AG08396 (cell line): ENCODE measurements at regions not wholly inside any gene's neighbourhood (a gene's known extent, or its start where the extent isn't known, plus 50 kb on each side); places are given as distances from the start of the nearest gene placed in this dataset.

Source experiments
- DNase-seq: peaks from one replicate; pipeline ENCODE4 v3.0.0; 2012; ENCODE audit warnings: low spot score, mixed read lengths

GRCh38 chr15:94607176-94607654 is 375.9 kb downstream of the MCTP2 start:
- DNase-seq = no peak

GRCh38 chr15:94610069-94610468 is 378.7 kb downstream of the MCTP2 start:
- no peak for DNase-seq

DNA sequence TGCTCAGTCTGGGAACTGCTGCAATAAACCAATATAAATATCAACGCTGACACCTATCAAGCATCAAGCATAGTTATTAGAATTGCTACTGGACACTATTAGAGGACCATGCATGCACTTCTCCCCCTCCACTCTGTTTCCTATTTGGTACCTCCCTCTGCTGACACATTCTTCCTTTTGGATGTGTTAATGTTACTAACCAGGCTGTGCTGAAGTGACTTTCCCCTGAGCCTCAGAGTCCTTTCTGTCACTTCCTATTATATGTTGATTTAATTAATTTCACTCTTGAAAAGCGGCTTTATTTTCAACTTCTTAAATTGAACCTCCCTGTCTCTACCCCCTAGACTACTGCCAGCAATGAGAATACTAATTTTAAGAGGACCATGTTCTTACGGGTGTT is 379.1 kb downstream of the MCTP2 start:
- no peak for DNase-seq

DNA sequence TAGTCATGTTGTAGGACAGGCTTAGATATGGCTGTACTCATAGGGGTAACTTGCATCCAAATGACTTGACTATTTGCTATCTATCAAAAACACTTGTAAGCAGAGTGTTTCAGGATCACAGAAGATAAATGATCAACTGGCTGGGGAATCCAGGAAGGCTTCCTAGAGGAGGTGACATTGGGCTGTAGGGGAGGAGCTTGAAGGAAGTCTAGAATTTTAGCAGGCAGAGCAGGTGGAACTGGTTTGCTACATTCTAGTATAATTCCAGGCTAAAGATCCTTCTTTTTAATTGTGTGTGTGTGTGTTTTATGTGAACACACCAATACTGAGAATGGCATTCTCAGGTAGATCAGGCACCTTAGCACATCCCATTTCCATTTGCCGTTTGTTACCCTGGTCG is 380.3 kb downstream of the MCTP2 start:
- no peak for DNase-seq

- DNase-seq = no peak
These were observed 384.3 kb downstream of the MCTP2 start for GRCh38 chr15:94615688-94616087.

DNA sequence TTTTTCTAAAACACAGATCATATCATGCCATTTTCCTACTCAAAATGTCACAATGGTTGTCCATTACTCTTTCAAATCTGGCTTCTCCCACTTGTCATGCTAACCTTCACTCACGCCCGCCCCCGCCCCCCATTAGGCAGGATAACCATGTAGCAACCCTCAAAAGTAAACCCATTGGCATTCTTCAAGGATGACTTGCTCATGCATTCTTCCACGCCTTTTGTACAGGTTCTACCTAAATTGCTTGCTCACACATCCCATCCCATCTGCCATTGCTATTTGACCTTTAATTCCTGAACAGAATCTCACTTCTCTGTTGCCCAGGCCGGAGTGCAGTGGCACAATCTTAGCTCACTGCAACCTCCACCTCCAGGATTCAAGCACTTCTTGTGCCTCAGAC is 389.3 kb downstream of the MCTP2 start:
- DNase-seq = no peak

DNA sequence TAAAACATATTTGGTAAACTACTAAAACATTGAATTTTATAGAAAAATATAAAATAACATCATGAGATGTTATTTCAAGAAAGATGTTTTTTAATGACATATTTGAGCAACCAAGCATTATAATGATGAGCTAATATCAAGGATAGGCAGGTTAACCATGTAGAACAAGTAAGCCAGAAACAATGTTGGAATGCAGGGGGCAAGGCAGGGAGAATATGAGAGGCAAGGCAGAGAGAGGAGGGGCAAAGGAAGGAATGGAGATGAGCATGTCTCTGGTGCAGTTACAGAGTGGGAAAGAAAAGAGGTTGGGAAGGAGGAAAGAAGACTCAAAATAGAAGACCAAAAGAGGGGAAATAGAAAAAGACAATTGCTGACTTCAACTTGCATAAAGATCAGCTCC is 390.4 kb downstream of the MCTP2 start:
- DNase-seq = no peak

DNA sequence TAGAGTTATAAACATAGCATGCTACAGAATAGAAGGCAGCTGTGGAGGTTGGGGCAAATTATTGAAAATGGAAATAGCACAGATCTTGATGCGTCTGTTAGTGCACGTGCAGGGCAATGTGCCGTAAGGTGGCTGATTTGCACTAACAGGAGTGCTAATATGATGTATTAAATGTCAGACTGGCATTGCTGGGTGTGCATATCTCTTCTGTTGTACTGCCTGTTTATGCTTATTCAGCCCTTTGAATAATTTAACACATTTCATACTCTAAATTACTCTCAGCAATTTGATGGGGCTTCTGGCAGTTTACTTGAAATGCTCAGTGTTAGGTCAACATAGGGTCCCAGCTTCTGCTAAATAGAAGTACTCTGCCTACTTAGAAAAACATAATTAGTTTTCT is 395.6 kb downstream of the MCTP2 start:
- DNase-seq = no peak

DNA sequence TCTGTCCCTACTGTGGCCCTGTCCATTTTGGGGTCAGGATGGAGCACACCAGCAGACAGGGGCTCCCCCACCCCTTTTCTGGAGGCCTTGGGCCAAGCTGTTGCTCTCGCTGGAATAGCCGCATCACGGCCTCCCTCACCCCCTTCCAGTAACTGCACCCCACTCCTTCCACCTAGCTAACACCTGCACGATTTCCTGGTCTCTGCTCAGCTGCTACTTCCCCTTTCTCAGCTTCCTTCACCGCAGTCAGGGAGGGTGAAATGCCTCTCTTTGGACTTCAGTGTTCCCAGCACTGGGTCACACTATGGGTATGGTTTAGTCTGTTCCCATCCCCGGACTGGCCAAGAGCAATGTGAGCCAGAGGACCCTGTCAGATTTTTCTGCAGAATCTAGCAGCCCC is 400.2 kb downstream of the MCTP2 start:
- DNase-seq = no peak

GRCh38 chr15:94638183-94638582 is 406.8 kb downstream of the MCTP2 start:
- no peak for DNase-seq

DNA sequence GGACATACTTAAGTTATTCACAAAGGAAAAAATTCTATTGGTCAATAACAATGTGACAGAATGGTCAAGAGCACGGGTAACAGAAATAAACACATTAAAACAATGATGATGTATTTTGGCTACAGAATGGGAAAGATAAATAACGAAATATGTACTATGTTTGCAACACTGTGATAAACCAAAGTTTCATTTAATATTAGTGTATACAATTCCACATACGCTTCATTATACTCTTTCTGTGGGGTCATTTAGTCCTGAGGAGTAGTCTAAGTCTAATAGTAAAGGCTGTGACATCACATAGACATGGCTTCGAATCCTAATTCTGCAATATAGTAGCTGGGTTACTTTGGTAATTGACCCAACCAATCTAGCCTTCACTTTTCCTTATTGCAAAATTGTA is 408.3 kb downstream of the MCTP2 start:
- no peak for DNase-seq

DNA sequence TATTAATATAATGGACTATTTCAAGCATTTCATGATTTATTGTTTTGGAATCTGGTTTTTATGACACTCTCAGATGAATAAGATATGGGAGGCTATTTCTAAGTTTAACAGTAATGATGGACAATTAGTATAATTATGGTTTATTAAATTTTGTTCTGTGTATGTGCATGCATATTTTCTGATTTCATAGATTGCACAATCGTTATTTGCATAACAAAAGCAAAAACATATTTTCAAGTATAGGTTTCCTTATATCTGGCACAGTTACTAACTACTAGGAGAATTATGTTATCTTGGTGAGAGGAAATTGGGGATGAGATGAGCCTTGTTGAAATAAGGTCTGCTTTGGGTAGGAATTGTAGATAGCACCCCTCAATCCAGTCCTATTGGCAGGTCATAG is 413.1 kb downstream of the MCTP2 start:
- DNase-seq = no peak

- DNase-seq = no peak
These were observed 421.7 kb downstream of the MCTP2 start for GRCh38 chr15:94653071-94653470.

- no peak for DNase-seq
These were observed 424.0 kb downstream of the MCTP2 start for GRCh38 chr15:94655249-94655880.

GRCh38 chr15:94665676-94666441 is 434.5 kb downstream of the MCTP2 start:
- no peak for DNase-seq

- DNase-seq = no peak
These were observed 435.2 kb downstream of the MCTP2 start for GRCh38 chr15:94666553-94666952.

GRCh38 chr15:94667109-94667508 is 435.7 kb downstream of the MCTP2 start:
- no peak for DNase-seq

DNA sequence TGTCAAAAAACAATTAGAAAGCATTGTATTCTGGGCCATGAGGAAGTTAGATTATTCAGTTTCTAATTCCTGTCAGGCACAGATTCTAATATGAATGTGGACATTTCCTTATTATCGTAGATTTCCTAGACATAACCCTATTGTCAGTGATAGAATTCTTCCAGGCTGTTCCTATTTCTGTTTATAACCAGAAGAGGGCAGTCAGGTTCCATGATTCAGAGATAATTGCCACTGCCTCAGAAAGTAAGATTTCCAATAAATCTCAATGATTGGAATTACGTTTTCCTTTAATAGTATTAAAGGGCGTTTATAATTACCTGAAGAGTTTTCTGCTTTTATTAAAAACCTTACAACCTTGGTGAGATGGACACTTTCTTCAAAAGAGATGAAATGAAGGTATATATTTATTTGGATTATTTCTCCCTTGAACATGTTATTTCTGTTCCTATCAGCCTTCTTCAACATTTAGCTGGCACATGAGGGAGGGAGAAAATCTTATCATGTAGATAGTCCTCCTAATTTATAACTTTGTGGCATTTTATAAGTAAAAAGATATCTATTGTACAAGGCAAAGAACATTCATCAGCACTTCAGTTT is 439.2 kb downstream of the MCTP2 start:
- peak; percentile 48 for DNase-seq

DNA sequence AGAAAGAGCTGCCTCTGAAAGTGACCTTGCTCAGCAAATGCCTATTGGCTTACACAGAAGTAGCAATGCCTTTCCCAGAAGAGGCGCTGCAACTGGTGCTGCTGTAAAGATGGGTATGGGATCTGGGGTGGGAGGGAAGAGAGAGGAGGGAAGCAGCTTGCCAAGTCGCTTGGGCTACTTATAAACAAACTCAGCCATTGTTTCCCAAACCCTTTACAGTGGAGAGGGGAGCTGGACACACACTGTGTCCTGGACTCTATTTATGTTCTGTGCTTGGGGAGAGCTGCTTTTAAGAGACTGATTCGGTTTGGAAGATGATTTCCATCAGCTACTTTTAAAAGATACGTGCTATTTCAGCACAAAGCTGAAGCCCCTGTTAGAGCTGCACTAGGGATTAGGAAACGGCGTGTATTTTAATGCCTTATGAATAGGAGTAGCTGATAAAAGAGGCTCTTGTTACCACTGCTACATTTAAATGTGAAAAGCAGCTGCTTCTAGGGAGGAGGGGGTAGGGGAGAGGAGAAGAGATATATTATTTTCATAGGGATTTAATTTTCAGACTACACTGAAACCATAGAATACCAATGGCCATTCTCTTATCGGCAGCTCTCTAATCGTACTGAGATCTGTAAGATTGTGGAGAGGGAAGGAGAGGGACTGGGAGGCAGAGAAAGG is 440.6 kb downstream of the MCTP2 start:
- DNase-seq = peak; percentile 18

GRCh38 chr15:94673801-94674200 is 442.4 kb downstream of the MCTP2 start:
- DNase-seq = peak; percentile 7

- DNase-seq = peak; percentile 13
These were observed 442.9 kb downstream of the MCTP2 start for GRCh38 chr15:94674296-94674695.

DNA sequence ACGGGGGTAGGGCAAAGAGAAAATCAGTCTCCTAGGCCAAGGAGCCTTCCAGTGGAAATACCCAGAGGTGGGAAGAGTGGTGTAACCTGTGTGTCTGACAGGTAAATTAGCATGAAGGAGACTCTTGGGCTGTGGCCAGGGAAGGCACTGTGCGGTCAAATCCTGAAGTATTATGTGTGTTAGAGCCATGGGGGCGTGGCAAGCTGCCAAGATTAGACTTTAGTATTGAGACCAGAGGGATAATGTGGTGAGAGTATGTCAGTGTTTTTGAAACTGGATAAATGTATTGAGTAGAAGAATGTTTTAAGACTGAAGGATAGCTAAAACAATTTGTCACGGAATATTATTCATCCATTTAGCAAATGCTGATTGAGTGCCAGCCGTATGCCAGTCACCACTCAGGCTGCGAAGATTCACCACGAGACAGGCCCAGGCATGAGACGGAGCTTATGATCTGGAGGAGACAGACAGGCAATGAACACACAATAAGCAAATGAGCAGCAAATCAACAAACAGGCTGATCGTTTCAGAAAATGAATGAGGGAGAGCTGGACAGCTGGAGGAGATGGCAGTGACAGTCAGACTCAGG is 445.9 kb downstream of the MCTP2 start:
- no peak for DNase-seq
